ENCODE measurements at regions not wholly inside any gene's neighbourhood (a gene's known extent, or its start where the extent isn't known, plus 50 kb on each side); places are given as distances from the start of the nearest gene placed in this dataset.
"Not testable (repeated sequence)": the region's sequence is repeated elsewhere in the genome, so short reads cannot be mapped to it uniquely, and the experiment has no call there.

DNA sequence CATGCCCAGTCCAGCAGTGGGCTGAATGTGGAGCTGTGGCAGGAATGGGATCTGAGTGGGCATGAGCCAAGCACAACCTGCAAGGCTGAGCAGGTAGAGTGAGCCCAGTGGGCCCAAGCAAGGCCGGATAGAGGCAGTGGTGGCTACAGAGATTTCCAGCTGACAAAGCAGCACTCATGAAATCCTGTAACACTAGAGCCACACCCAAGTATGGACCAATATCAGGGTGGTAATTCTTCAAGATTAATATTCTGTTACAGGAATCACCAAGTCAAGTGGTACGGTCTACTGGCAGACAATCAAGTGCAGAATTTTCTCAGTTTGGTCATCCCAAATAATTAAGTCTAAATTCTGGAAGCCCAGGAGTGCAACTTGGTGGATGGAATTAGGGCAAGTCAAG lies 132.4 kb upstream of the ENPEP start:
- no peak overlapping the region for H3K4me3 Mint-ChIP-seq (ENCODE audit: unreplicated experiment)
- no peak overlapping the region for H3K27ac ChIP-seq (ENCODE audit: low read depth, low read length)
- H3K27me3 Mint-ChIP-seq (ENCODE audit: low read depth, unreplicated experiment): no peaks in the 10 kb centered on the region
- H3K9me3 ChIP-seq (ENCODE audit: insufficient read depth, low read depth, low read length): no peaks in the 10 kb centered on the region
- no peak overlapping the region for H3K27ac Mint-ChIP-seq (ENCODE audit: unreplicated experiment)
- no peak for FAIRE-seq
- H3K9me3 Mint-ChIP-seq (ENCODE audit: unreplicated experiment): no peaks in the 10 kb centered on the region
- peaks cover 6% of the 10 kb centered on the region for H3K4me1 Mint-ChIP-seq (ENCODE audit: low read depth, unreplicated experiment)
- H4K20me1 ChIP-seq (ENCODE audit: insufficient read depth, low read length): no peaks in the 10 kb centered on the region
- no peak overlapping the region for H3K4me2 ChIP-seq (ENCODE audit: low read length)
- no peaks in the 10 kb centered on the region for H3K27me3 ChIP-seq (ENCODE audit: insufficient read depth, low read length)
- no peak overlapping the region for H3K9ac ChIP-seq (ENCODE audit: low read length)
- no peaks in the 10 kb centered on the region for H3K36me3 ChIP-seq (ENCODE audit: insufficient read depth, low read length)
- TF ChIP-seq EZH2 (IDR thresholded peaks at IDR 0.05; ENCODE audit: insufficient read depth, low read length): no peak
- TF ChIP-seq, protein P1, sequence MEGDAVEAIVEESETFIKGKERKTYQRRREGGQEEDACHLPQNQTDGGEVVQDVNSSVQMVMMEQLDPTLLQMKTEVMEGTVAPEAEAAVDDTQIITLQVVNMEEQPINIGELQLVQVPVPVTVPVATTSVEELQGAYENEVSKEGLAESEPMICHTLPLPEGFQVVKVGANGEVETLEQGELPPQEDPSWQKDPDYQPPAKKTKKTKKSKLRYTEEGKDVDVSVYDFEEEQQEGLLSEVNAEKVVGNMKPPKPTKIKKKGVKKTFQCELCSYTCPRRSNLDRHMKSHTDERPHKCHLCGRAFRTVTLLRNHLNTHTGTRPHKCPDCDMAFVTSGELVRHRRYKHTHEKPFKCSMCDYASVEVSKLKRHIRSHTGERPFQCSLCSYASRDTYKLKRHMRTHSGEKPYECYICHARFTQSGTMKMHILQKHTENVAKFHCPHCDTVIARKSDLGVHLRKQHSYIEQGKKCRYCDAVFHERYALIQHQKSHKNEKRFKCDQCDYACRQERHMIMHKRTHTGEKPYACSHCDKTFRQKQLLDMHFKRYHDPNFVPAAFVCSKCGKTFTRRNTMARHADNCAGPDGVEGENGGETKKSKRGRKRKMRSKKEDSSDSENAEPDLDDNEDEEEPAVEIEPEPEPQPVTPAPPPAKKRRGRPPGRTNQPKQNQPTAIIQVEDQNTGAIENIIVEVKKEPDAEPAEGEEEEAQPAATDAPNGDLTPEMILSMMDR (IDR thresholded peaks at IDR 0.05; ENCODE audit: insufficient read depth, low read depth, low read length): no peak
- no peak for DNase-seq (ENCODE audit: low read depth)
- no peaks in the 10 kb centered on the region for H3K79me2 ChIP-seq (ENCODE audit: insufficient read depth, low read length)
- no peak overlapping the region for H2AFZ ChIP-seq (ENCODE audit: low read depth, low read length)
- H3K4me3 ChIP-seq (ENCODE audit: insufficient read depth, low read depth, low read length): no peak overlapping the region
- H3K4me1 ChIP-seq (ENCODE audit: insufficient read depth, low read length): no peaks in the 10 kb centered on the region
- H3K36me3 Mint-ChIP-seq (ENCODE audit: low read depth, unreplicated experiment): no peaks in the 10 kb centered on the region

DNA sequence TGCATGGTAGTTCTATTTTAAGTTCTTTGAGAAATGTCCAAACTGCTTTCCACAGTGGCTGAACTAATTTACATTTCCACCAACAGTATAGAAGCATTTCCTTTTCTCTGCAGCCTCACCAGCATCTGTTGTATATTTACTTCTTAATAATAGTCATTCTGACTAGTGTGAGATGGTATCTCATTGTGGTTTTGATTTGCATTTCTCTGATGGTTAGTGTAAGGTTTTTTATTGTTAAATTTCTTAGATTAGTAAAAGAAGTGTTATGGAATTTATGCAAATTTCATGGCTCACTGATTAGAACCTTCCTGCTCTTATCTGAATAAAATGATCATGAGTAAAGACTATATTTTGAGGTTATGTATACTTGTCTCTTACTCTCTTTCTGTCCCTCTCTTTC lies 134.8 kb upstream of the ENPEP start:
- H3K79me2 ChIP-seq (ENCODE audit: insufficient read depth, low read length); H3K4me3 ChIP-seq (ENCODE audit: insufficient read depth, low read depth, low read length); H3K9me3 Mint-ChIP-seq (ENCODE audit: unreplicated experiment); H3K36me3 ChIP-seq (ENCODE audit: insufficient read depth, low read length); H3K27ac ChIP-seq (ENCODE audit: low read depth, low read length); FAIRE-seq; H4K20me1 ChIP-seq (ENCODE audit: insufficient read depth, low read length); H3K4me3 Mint-ChIP-seq (ENCODE audit: unreplicated experiment); H3K9me3 ChIP-seq (ENCODE audit: insufficient read depth, low read depth, low read length); H3K27me3 Mint-ChIP-seq (ENCODE audit: low read depth, unreplicated experiment); H3K36me3 Mint-ChIP-seq (ENCODE audit: low read depth, unreplicated experiment); H2AFZ ChIP-seq (ENCODE audit: low read depth, low read length); H3K27me3 ChIP-seq (ENCODE audit: insufficient read depth, low read length); H3K9ac ChIP-seq (ENCODE audit: low read length); H3K4me1 ChIP-seq (ENCODE audit: insufficient read depth, low read length); H3K4me2 ChIP-seq (ENCODE audit: low read length); H3K27ac Mint-ChIP-seq (ENCODE audit: unreplicated experiment); H3K4me1 Mint-ChIP-seq (ENCODE audit: low read depth, unreplicated experiment): not testable (repeated sequence)
- DNase-seq (ENCODE audit: low read depth): peak; percentile 52

DNA sequence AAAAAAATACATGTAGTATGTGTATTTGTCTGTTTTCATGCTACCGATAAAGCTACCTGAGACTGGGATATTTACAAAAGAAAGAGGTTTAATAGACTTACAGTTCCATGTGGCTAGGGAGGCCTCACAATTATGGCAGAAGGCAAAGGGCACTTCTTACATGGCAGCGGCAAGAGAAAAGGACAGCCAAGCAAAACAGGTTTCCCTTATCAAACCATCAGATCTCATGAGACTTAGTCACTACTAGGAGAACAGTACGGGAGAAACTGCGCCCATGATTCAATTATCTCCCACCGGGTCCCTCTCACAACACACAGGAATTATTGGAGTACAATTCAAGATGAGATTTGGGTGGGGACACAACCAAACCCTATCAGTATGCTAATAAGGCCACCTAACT lies 137.0 kb upstream of the ELOVL6 start:
- H3K4me1 Mint-ChIP-seq (ENCODE audit: low read depth, unreplicated experiment): no peaks in the 10 kb centered on the region
- no peaks in the 10 kb centered on the region for H4K20me1 ChIP-seq (ENCODE audit: insufficient read depth, low read length)

More for the DNA sequence above, 137.0 kb upstream of the ELOVL6 start:
- DNase-seq (ENCODE audit: low read depth) (no peak), FAIRE-seq (no peak)
- H3K79me2 ChIP-seq (ENCODE audit: insufficient read depth, low read length): no peaks in the 10 kb centered on the region
- H3K27me3 ChIP-seq (ENCODE audit: insufficient read depth, low read length): no peaks in the 10 kb centered on the region
- Mint-ChIP-seq H3K36me3 (ENCODE audit: low read depth, unreplicated experiment) (no peaks in the 10 kb centered on the region), H3K27ac (ENCODE audit: unreplicated experiment) (no peak overlapping the region), H3K27me3 (ENCODE audit: low read depth, unreplicated experiment) (no peaks in the 10 kb centered on the region), H3K9me3 (ENCODE audit: unreplicated experiment) (no peaks in the 10 kb centered on the region), H3K4me3 (ENCODE audit: unreplicated experiment) (no peak overlapping the region)
- H3K4me2 ChIP-seq (ENCODE audit: low read length): no peak overlapping the region
- TF ChIP-seq, protein P1 (IDR thresholded peaks at IDR 0.05; ENCODE audit: insufficient read depth, low read depth, low read length): no peak
- no peak for TF ChIP-seq EZH2 (IDR thresholded peaks at IDR 0.05; ENCODE audit: insufficient read depth, low read length)
- no peaks in the 10 kb centered on the region for H3K9me3 ChIP-seq (ENCODE audit: insufficient read depth, low read depth, low read length)
- no peaks in the 10 kb centered on the region for H3K36me3 ChIP-seq (ENCODE audit: insufficient read depth, low read length)
- no peak overlapping the region for H2AFZ ChIP-seq (ENCODE audit: low read depth, low read length)
- no peak overlapping the region for H3K9ac ChIP-seq (ENCODE audit: low read length)
- no peak overlapping the region for H3K4me3 ChIP-seq (ENCODE audit: insufficient read depth, low read depth, low read length)
- H3K27ac ChIP-seq (ENCODE audit: low read depth, low read length): no peak overlapping the region
- no peaks in the 10 kb centered on the region for H3K4me1 ChIP-seq (ENCODE audit: insufficient read depth, low read length)

Data from astrocyte (in vitro differentiated cells and primary cell).